ENCODE measurements at regions not wholly inside any gene's neighbourhood (a gene's known extent, or its start where the extent isn't known, plus 50 kb on each side); places are given as distances from the start of the nearest gene placed in this dataset.

- no peak for DNase-seq
Observed at GRCh38 chr2:239520811-239521517, 120.1 kb upstream of the HDAC4 start.

- DNase-seq = no peak
Observed at GRCh38 chr2:239519921-239520585, 119.2 kb upstream of the HDAC4 start.

GRCh38 chr2:239519089-239519920, 118.5 kb upstream of the HDAC4 start:
- DNase-seq = no peak

GRCh38 chr2:239518286-239519088, 117.7 kb upstream of the HDAC4 start:
- DNase-seq = no peak

GRCh38 chr2:239517686-239518085, 116.9 kb upstream of the HDAC4 start:
- no peak for DNase-seq

GRCh38 chr2:239516954-239517305, 116.1 kb upstream of the HDAC4 start:
- DNase-seq = no peak

GRCh38 chr2:239516286-239516953, 115.6 kb upstream of the HDAC4 start:
- no peak for DNase-seq

- DNase-seq = no peak
Observed at GRCh38 chr2:239514754-239515530, 114.1 kb upstream of the HDAC4 start.

- DNase-seq = no peak
Observed at GRCh38 chr2:239512054-239512453, 111.2 kb upstream of the HDAC4 start.

GRCh38 chr2:239509373-239510143, 108.7 kb upstream of the HDAC4 start:
- DNase-seq = no peak

GRCh38 chr2:239508261-239508660, 107.4 kb upstream of the HDAC4 start:
- DNase-seq = no peak

- DNase-seq = no peak
Observed at GRCh38 chr2:239507576-239508258, 106.9 kb upstream of the HDAC4 start.

- DNase-seq = no peak
Observed at GRCh38 chr2:239506961-239507360, 106.1 kb upstream of the HDAC4 start.

- DNase-seq = no peak
Observed at GRCh38 chr2:239506101-239506857, 105.5 kb upstream of the HDAC4 start.

- DNase-seq = no peak
Observed at GRCh38 chr2:239504643-239505235, 103.9 kb upstream of the HDAC4 start.

GRCh38 chr2:239502430-239503186, 101.8 kb upstream of the HDAC4 start:
- DNase-seq = no peak

GRCh38 chr2:239500574-239501550, 100.0 kb upstream of the HDAC4 start:
- DNase-seq = no peak

Measured in Kasumi-1 (cell line).